HepG2 (cell line): ENCODE measurements at regions not wholly inside any gene's neighbourhood (a gene's known extent, or its start where the extent isn't known, plus 50 kb on each side); places are given as distances from the start of the nearest gene placed in this dataset.

ENCODE experiments used
- ATAC-seq: fragments of 200-7000 bp; cut with Tn5 transposase; 3 replicates; pipeline ENCODE4 v1.9.1; 2020; ENCODE audit warnings: mild to moderate bottlenecking, moderate library complexity
- BruUV-seq: library from RNA; stranded (reverse); fragments of 400-500 nt; replicated peaks from 2 replicates; lab custom pipeline; 2021; lab: Mats Ljungman, UMichigan
- CTCF ChIA-PET: fragments of 300-600 bp; formaldehyde crosslinking; extraction: SDS; loops from one replicate; lab custom pipeline; 2021; ENCODE audit warnings: low total read pairs, inconsistent platforms, low intra/inter-chr PET ratio; lab: Yijun Ruan, JAX
- POLR2A ChIA-PET: fragments of 350-600 bp; sonication (Branson Sonifier 250); formaldehyde crosslinking; loops from one replicate; lab custom pipeline; 2020; ENCODE audit warnings: antibody characterized with exemption, inconsistent platforms; lab: Yijun Ruan, JAX
- DNase-seq: peaks from one replicate; pipeline ENCODE4 v3.0.0-alpha.2; 2015; ENCODE audit warnings: low spot score
- FAIRE-seq: peaks from 3 replicates; lab custom pipeline; 2011; peaks lifted over from hg19 to GRCh38; lab: Jason Lieb, UNC
- H2AFZ ChIP-seq: one replicate; pipeline ENCODE4 v1.6.1; 2011; ENCODE audit warnings: low read length, inconsistent platforms
- H3K27ac ChIP-seq: fragments of 300-600 bp; 3 replicates; pipeline ENCODE4 v1.8.0; 2011; ENCODE audit warnings: mixed run types, mild to moderate bottlenecking, mixed read lengths, low read length, inconsistent platforms; ENCODE audit not compliant: insufficient read depth; ENCODE audit errors: extremely low read length
- H3K27me3 ChIP-seq, 2 experiments: fragments of 200-600 bp in 1 of 2; 2 replicates in 1 of 2; 3 replicates in 1 of 2; pipeline versions ENCODE4 v1.6.0 to v1.8.0; 2011; ENCODE audit warnings: low read length in 2 of 2, mild to moderate bottlenecking in 2 of 2, moderate library complexity in 2 of 2, inconsistent platforms in 1 of 2; ENCODE audit not compliant: insufficient read depth in 2 of 2, control insufficient read depth in 1 of 2
- H3K36me3 ChIP-seq, 2 experiments: fragments of 200-600 bp in 1 of 2; replicated peaks in 1 of 2; 2 replicates in 1 of 2; 3 replicates in 1 of 2; pipeline versions ENCODE4 v1.5.1 to v1.8.0; 2011; ENCODE audit warnings: low read length in 2 of 2, inconsistent platforms in 1 of 2; ENCODE audit not compliant: insufficient read depth in 2 of 2, control insufficient read depth in 1 of 2
- H3K4me1 ChIP-seq: 2 replicates; pipeline ENCODE4 v1.5.1; 2012; ENCODE audit warnings: low read length, inconsistent platforms; ENCODE audit not compliant: insufficient read depth
- H3K4me2 ChIP-seq: 2 replicates; pipeline ENCODE4 v1.6.0; 2011; ENCODE audit warnings: low read depth, low read length, inconsistent platforms
- H3K4me3 ChIP-seq, 3 experiments: fragments of 200-600 bp in 1 of 3; sonication (generic), shearing (Covaris generic) in 1 of 3; replicated peaks in 1 of 3; 2 replicates each; pipeline ENCODE4 v1.5.1; 2011 to 2016; ENCODE audit warnings: low read length in 3 of 3, inconsistent platforms in 2 of 3, low read depth in 2 of 3, mild to moderate bottlenecking in 2 of 3, control low read depth in 1 of 3, mixed read lengths in 1 of 3; ENCODE audit not compliant: insufficient read depth in 1 of 3
- H3K79me2 ChIP-seq: one replicate; pipeline ENCODE4 v1.6.1; 2011; ENCODE audit warnings: low read length, inconsistent platforms; ENCODE audit not compliant: insufficient read depth
- H3K9ac ChIP-seq: 2 replicates; pipeline ENCODE4 v1.6.0; 2011; ENCODE audit warnings: mild to moderate bottlenecking, low read depth, low read length, inconsistent platforms; ENCODE audit not compliant: insufficient read depth
- H3K9me3 ChIP-seq: 2 replicates; pipeline ENCODE4 v1.5.1; 2012; ENCODE audit warnings: mild to moderate bottlenecking, low read length
- H4K20me1 ChIP-seq: 2 replicates; pipeline ENCODE4 v1.6.0; 2011; ENCODE audit warnings: inconsistent platforms, mild to moderate bottlenecking, low read length, moderate library complexity; ENCODE audit not compliant: insufficient read depth
- KLF9 ChIP-seq: IDR thresholded peaks from 2 replicates; pipeline ENCODE4 v1.6.1; 2016; ENCODE audit warnings: low read depth
- NFIB ChIP-seq: sonication (generic); formaldehyde crosslinking; IDR thresholded peaks from 2 replicates; pipeline ENCODE4 v1.9.0; 2021; ENCODE audit warnings: missing genetic modification reagents, mild to moderate bottlenecking, borderline replicate concordance
- SMYD3 ChIP-seq: sonication (generic); formaldehyde crosslinking; IDR thresholded peaks from 2 replicates; pipeline ENCODE4 v1.8.1; 2023; ENCODE audit warnings: mild to moderate bottlenecking, missing genetic modification reagents
- SP1 ChIP-seq, 2 experiments: fragments of 450-650 bp in 1 of 2; sonication (generic) in 1 of 2; formaldehyde crosslinking in 1 of 2; IDR thresholded peaks; 2 replicates each; pipeline versions ENCODE4 v1.4.0 to v1.6.1; 2016 to 2020; ENCODE audit warnings: missing genetic modification reagents in 1 of 2
- TAF1 ChIP-seq: sonication (generic); formaldehyde crosslinking; IDR thresholded peaks from 2 replicates; pipeline ENCODE4 v1.4.0; 2020; ENCODE audit warnings: missing genetic modification reagents
- ZNF138 ChIP-seq: sonication (generic); formaldehyde crosslinking; IDR thresholded peaks from 2 replicates; pipeline ENCODE4 v1.5.0; 2020; ENCODE audit warnings: mild to moderate bottlenecking, low read depth, missing genetic modification reagents
- ZNF331 ChIP-seq: sonication (generic); formaldehyde crosslinking; IDR thresholded peaks from 2 replicates; pipeline ENCODE4 v1.4.0; 2020; ENCODE audit warnings: missing genetic modification reagents
- ZNF335 ChIP-seq: sonication (generic); formaldehyde crosslinking; IDR thresholded peaks from 2 replicates; pipeline ENCODE4 v1.4.0; 2020; ENCODE audit warnings: missing genetic modification reagents
- ZNF558 ChIP-seq: sonication (generic); formaldehyde crosslinking; IDR thresholded peaks from 2 replicates; pipeline ENCODE4 v1.9.0; 2022; ENCODE audit warnings: mild to moderate bottlenecking, missing genetic modification reagents, borderline replicate concordance
- ZNF75D ChIP-seq: sonication (generic); formaldehyde crosslinking; IDR thresholded peaks from 2 replicates; pipeline ENCODE4 v1.8.1; 2023; ENCODE audit warnings: missing genetic modification reagents, mild to moderate bottlenecking, borderline replicate concordance
- ZNF788 ChIP-seq: sonication (generic); formaldehyde crosslinking; IDR thresholded peaks from 2 replicates; pipeline ENCODE4 v1.5.0; 2020; ENCODE audit warnings: mild to moderate bottlenecking, missing genetic modification reagents, borderline replicate concordance
- ZNF878 ChIP-seq: sonication (generic); formaldehyde crosslinking; IDR thresholded peaks from 2 replicates; pipeline ENCODE4 v1.8.1; 2023; ENCODE audit warnings: mild to moderate bottlenecking, missing genetic modification reagents, moderate library complexity
- WGBS: methylation state at CpG from one replicate; pipeline ENCODE4 v1.1.6; 2017; ENCODE audit warnings: low lambda C conversion rate; 5-methylcytosine and 5-hydroxymethylcytosine counted together
- in situ Hi-C: cut with HindIII; loops from 2 replicates; pipeline ENCODE4 v1.10.0; 2017; ENCODE audit warnings: low pct_unique_long_range_greater_than_20kb; ENCODE audit not compliant: extremely low pct_ligation_motif_present
- intact Hi-C: fragments of 100-400 bp; cut with micrococcal nuclease; formaldehyde crosslinking; loops from one replicate; pipeline ENCODE4 v1.10.0; 2022; ENCODE audit not compliant: unreplicated experiment

GRCh38 chr10:28790146-28790545 lies 112.8 kb downstream of the BAMBI start (continued):
- TF ChIP-seq TAF1 (CRISPR knock-in tag) (no peak), ZNF788 (no peak), SP1 (IDR thresholded peaks at IDR 0.05) (no peak), SP1 (CRISPR knock-in tag; IDR thresholded peaks at IDR 0.05) (no peak), NFIB (CRISPR knock-in tag) (no peak)

GRCh38 chr10:28793482-28793881 lies 116.2 kb downstream of the BAMBI start:
- Histone ChIP-seq H3K9ac (no peak overlapping the region), H3K36me3 (no peaks in the 10 kb centered on the region), H3K4me2 (no peak overlapping the region), H3K27ac (no peak overlapping the region), H2AFZ (no peak overlapping the region), H4K20me1 (no peaks in the 10 kb centered on the region), H3K9me3 (no peaks in the 10 kb centered on the region), H3K4me3 (no peak overlapping the region), H3K4me1 (peaks cover 18% of the 10 kb centered on the region), H3K27me3 (peaks cover 3 to 13% of the 10 kb centered on the region in 2 experiments; a peak in 3 of 5 replicates), H3K79me2 (no peaks in the 10 kb centered on the region)
- 58% methylated on average over 3 of the region's 3 CpGs for WGBS
- intact Hi-C loops (no loop called here), in situ Hi-C loops (no loop called here)
- no peak for FAIRE-seq
- ATAC-seq, result no peak
- ChIA-PET POLR2A (no interaction called here), CTCF (no interaction called here)
- BruUV-seq, result no TSS peak
- no peak for TF ChIP-seq SMYD3 (CRISPR knock-in tag)
- TF ChIP-seq KLF9 (CRISPR knock-in tag), result no peak
- no peak for TF ChIP-seq ZNF878 (CRISPR knock-in tag)
- TF ChIP-seq ZNF331 (CRISPR knock-in tag), result no peak
- TF ChIP-seq ZNF335 (CRISPR knock-in tag), result no peak
- no peak for TF ChIP-seq ZNF138 (CRISPR knock-in tag)
- no peak for TF ChIP-seq ZNF558 (CRISPR knock-in tag)
- no peak for TF ChIP-seq ZNF75D (CRISPR knock-in tag)
- no peak for DNase-seq
